Astrocyte (in vitro differentiated cells and primary cell): ENCODE measurements at regions not wholly inside any gene's neighbourhood (a gene's known extent, or its start where the extent isn't known, plus 50 kb on each side); places are given as distances from the start of the nearest gene placed in this dataset.

ENCODE experiments used
- DNase-seq: peaks from one replicate; pipeline ENCODE4 v3.0.0-alpha.2; 2010; ENCODE audit warnings: low read depth
- FAIRE-seq: peaks from 2 replicates; lab custom pipeline; 2011; peaks lifted over from hg19 to GRCh38; lab: Jason Lieb, UNC
- H2AFZ ChIP-seq: 2 replicates; pipeline ENCODE4 v1.6.0; 2012; ENCODE audit warnings: low read depth, low read length, inconsistent platforms
- H3K27ac ChIP-seq: 2 replicates; pipeline ENCODE4 v1.5.1; 2011; ENCODE audit warnings: low read depth, low read length, inconsistent platforms
- H3K27me3 ChIP-seq: 2 replicates; pipeline ENCODE4 v1.6.0; 2011; ENCODE audit warnings: low read length, inconsistent platforms; ENCODE audit not compliant: insufficient read depth
- H3K36me3 ChIP-seq: 2 replicates; pipeline ENCODE4 v1.5.1; 2011; ENCODE audit warnings: low read length, inconsistent platforms; ENCODE audit not compliant: insufficient read depth
- H3K4me1 ChIP-seq: 2 replicates; pipeline ENCODE4 v1.5.1; 2011; ENCODE audit warnings: low read length, inconsistent platforms; ENCODE audit not compliant: insufficient read depth
- H3K4me2 ChIP-seq: 2 replicates; pipeline ENCODE4 v1.6.0; 2012; ENCODE audit warnings: low read length, inconsistent platforms
- H3K4me3 ChIP-seq: 2 replicates; pipeline ENCODE4 v1.5.1; 2011; ENCODE audit warnings: low read depth, mild to moderate bottlenecking, low read length, inconsistent platforms; ENCODE audit not compliant: insufficient read depth
- H3K79me2 ChIP-seq: 2 replicates; pipeline ENCODE4 v1.6.0; 2012; ENCODE audit warnings: mild to moderate bottlenecking, low read length, inconsistent platforms; ENCODE audit not compliant: insufficient read depth
- H3K9ac ChIP-seq: 2 replicates; pipeline ENCODE4 v1.6.0; 2012; ENCODE audit warnings: mild to moderate bottlenecking, low read length, inconsistent platforms
- H3K9me3 ChIP-seq: 2 replicates; pipeline ENCODE4 v1.5.1; 2012; ENCODE audit warnings: low read depth, mild to moderate bottlenecking, low read length, inconsistent platforms; ENCODE audit not compliant: insufficient read depth
- H4K20me1 ChIP-seq: 2 replicates; pipeline ENCODE4 v1.6.0; 2012; ENCODE audit warnings: low read length, inconsistent platforms; ENCODE audit not compliant: insufficient read depth
- H3K27ac Mint-ChIP-seq: one replicate; pipeline ENCODE4 v1.8.0; 2021; ENCODE audit warnings: mild to moderate bottlenecking, mixed read lengths; ENCODE audit not compliant: unreplicated experiment
- H3K27me3 Mint-ChIP-seq: one replicate; pipeline ENCODE4 v1.8.0; 2021; ENCODE audit warnings: low read depth, mixed read lengths; ENCODE audit not compliant: unreplicated experiment
- H3K36me3 Mint-ChIP-seq: one replicate; pipeline ENCODE4 v1.8.0; 2021; ENCODE audit warnings: low read depth, mixed read lengths; ENCODE audit not compliant: unreplicated experiment
- H3K4me1 Mint-ChIP-seq: one replicate; pipeline ENCODE4 v1.8.0; 2021; ENCODE audit warnings: low read depth, mixed read lengths; ENCODE audit not compliant: unreplicated experiment
- H3K4me3 Mint-ChIP-seq: one replicate; pipeline ENCODE4 v1.8.0; 2021; ENCODE audit warnings: mild to moderate bottlenecking, moderate library complexity, mixed read lengths; ENCODE audit not compliant: unreplicated experiment
- H3K9me3 Mint-ChIP-seq: one replicate; pipeline ENCODE4 v1.8.0; 2021; ENCODE audit warnings: mild to moderate bottlenecking, mixed read lengths; ENCODE audit not compliant: unreplicated experiment
- EZH2 ChIP-seq: IDR thresholded peaks from 2 replicates; pipeline ENCODE4 v1.6.1; 2012; ENCODE audit warnings: mild to moderate bottlenecking, low read length, inconsistent platforms; ENCODE audit not compliant: insufficient read depth
- TF ChIP-seq, protein P1 (sequence below): IDR thresholded peaks from 2 replicates; pipeline ENCODE4 v1.5.1; 2011; ENCODE audit warnings: low read depth, mild to moderate bottlenecking, inconsistent platforms, low read length, moderate library complexity; ENCODE audit not compliant: insufficient read depth

DNA sequence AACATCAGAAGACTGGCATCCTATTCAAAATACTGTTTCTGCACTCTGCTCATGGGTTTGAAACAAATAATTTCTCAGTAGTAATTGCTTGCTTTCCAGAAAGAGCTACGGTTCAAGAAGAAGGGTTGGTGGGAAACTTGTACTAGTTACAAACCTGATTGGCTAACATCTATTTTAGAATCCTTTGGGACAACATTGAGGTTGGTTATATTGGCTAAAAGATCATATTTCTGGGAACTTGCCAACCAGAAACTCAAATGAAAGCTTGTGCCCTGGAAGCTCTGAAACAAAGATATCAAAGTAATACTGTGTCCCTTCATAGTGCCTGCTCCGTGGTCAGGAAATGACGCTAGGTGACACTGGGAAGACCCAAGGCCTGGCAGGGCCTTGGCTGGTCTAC lies 141.7 kb downstream of the LACC1 start:
- H3K36me3 Mint-ChIP-seq: peaks cover 2% of the 10 kb centered on the region

DNA sequence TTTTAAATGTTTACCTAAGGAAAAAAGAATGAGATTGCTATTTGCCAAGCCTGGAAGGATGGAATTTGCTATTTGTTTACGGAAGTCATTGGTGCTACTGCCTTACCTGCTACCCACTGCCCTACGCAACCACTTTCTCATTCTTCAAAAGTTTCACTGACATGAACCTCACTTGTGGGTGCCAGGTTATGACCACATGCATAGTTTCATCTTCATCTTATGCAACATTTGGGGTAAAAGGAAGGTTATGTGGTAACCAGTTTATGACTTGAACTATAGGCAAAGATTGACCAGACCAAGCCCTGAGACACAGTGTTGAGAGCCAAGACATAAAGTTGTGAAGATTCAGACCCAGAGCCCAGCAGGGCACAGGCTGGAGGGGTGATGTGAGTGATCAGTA lies 142.5 kb downstream of the LACC1 start:
- DNase-seq (peak; percentile 66), FAIRE-seq (no peak)
- no peaks in the 10 kb centered on the region for H3K4me1 ChIP-seq
- H3K27ac ChIP-seq: no peak overlapping the region
- TF ChIP-seq, protein P1, sequence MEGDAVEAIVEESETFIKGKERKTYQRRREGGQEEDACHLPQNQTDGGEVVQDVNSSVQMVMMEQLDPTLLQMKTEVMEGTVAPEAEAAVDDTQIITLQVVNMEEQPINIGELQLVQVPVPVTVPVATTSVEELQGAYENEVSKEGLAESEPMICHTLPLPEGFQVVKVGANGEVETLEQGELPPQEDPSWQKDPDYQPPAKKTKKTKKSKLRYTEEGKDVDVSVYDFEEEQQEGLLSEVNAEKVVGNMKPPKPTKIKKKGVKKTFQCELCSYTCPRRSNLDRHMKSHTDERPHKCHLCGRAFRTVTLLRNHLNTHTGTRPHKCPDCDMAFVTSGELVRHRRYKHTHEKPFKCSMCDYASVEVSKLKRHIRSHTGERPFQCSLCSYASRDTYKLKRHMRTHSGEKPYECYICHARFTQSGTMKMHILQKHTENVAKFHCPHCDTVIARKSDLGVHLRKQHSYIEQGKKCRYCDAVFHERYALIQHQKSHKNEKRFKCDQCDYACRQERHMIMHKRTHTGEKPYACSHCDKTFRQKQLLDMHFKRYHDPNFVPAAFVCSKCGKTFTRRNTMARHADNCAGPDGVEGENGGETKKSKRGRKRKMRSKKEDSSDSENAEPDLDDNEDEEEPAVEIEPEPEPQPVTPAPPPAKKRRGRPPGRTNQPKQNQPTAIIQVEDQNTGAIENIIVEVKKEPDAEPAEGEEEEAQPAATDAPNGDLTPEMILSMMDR: no peak
- no peak for TF ChIP-seq EZH2
- no peak overlapping the region for H3K27ac Mint-ChIP-seq
- H3K4me1 Mint-ChIP-seq: peaks cover 2% of the 10 kb centered on the region
- H3K9ac ChIP-seq: no peak overlapping the region
- H3K79me2 ChIP-seq: no peaks in the 10 kb centered on the region
- no peaks in the 10 kb centered on the region for H4K20me1 ChIP-seq
- H3K27me3 ChIP-seq: no peaks in the 10 kb centered on the region
- no peaks in the 10 kb centered on the region for H3K36me3 Mint-ChIP-seq
- H3K4me2 ChIP-seq: no peak overlapping the region
- no peak overlapping the region for H3K4me3 Mint-ChIP-seq
- no peaks in the 10 kb centered on the region for H3K9me3 ChIP-seq
- H3K27me3 Mint-ChIP-seq: peaks cover 6% of the 10 kb centered on the region
- no peak overlapping the region for H2AFZ ChIP-seq
- H3K4me3 ChIP-seq: no peak overlapping the region
- H3K9me3 Mint-ChIP-seq: no peaks in the 10 kb centered on the region
- no peaks in the 10 kb centered on the region for H3K36me3 ChIP-seq

More for the DNA sequence above, 141.7 kb downstream of the LACC1 start:
- TF ChIP-seq, protein P1: no peak
- TF ChIP-seq EZH2: no peak
- DNase-seq (no peak), FAIRE-seq (no peak)
- Mint-ChIP-seq H3K4me3 (no peak overlapping the region), H3K9me3 (peaks cover 3% of the 10 kb centered on the region), H3K27ac (no peak overlapping the region), H3K4me1 (peaks cover 2% of the 10 kb centered on the region), H3K27me3 (peaks cover 4% of the 10 kb centered on the region)
- Histone ChIP-seq H3K4me1 (no peaks in the 10 kb centered on the region), H3K9me3 (no peaks in the 10 kb centered on the region), H3K79me2 (no peaks in the 10 kb centered on the region), H3K4me3 (no peak overlapping the region), H4K20me1 (no peaks in the 10 kb centered on the region), H3K27me3 (no peaks in the 10 kb centered on the region), H2AFZ (no peak overlapping the region), H3K9ac (no peak overlapping the region), H3K4me2 (no peak overlapping the region), H3K27ac (no peak overlapping the region), H3K36me3 (no peaks in the 10 kb centered on the region)

DNA sequence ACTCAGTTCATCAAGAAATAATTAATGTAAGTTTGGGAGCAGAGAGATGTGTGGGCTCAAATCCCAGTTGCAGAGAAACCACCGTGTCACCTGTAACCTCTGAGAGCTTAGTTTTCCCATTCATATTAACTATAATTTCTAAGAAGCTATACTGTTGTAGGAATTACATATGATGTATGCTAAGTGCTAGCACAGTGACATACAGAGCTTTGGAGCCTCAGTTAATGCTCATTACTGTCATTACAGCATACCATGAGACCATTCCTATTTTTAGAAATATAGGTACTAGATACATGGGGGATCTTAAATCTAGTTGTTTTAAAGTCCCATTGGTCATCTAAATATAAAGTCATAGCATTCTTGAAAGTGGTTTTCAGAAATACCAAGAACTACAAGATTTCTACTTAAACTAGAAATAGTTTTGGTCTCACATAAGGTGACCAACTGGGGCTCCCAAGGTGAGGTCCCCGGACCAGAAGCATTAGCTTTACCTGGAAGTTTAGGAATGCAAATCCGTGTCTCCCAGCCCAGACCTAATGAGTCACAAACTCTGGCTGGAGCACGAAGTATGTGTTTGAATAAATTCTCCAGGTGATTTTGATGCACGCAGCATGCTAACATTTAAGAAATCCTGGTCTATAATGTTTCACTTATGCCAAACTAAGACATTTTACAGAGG lies 144.6 kb downstream of the LACC1 start:
- no peaks in the 10 kb centered on the region for H3K4me1 ChIP-seq
- TF ChIP-seq, protein P1: no peak
- TF ChIP-seq EZH2: no peak
- peaks cover 10% of the 10 kb centered on the region for H3K27me3 Mint-ChIP-seq
- DNase-seq: no peak
- H2AFZ ChIP-seq: no peak overlapping the region
- H3K4me3 Mint-ChIP-seq: no peak overlapping the region
- H3K27ac Mint-ChIP-seq: no peak overlapping the region
- H3K4me3 ChIP-seq: no peak overlapping the region
- no peaks in the 10 kb centered on the region for H3K36me3 Mint-ChIP-seq
- H3K27ac ChIP-seq: no peak overlapping the region
- no peaks in the 10 kb centered on the region for H3K36me3 ChIP-seq
- no peaks in the 10 kb centered on the region for H4K20me1 ChIP-seq
- no peaks in the 10 kb centered on the region for H3K79me2 ChIP-seq
- no peak overlapping the region for H3K4me2 ChIP-seq
- no peaks in the 10 kb centered on the region for H3K9me3 Mint-ChIP-seq
- FAIRE-seq: no peak
- no peaks in the 10 kb centered on the region for H3K27me3 ChIP-seq
- H3K9ac ChIP-seq: no peak overlapping the region
- no peaks in the 10 kb centered on the region for H3K4me1 Mint-ChIP-seq
- no peaks in the 10 kb centered on the region for H3K9me3 ChIP-seq
